Frontal cortex (tissue), 3 donors: ENCODE measurements at regions not wholly inside any gene's neighbourhood (a gene's known extent, or its start where the extent isn't known, plus 50 kb on each side); places are given as distances from the start of the nearest gene placed in this dataset.
A peak's percentile ranks its signal among the peaks of the same experiment; 100 is the strongest.

Experiments
- DNase-seq, 2 donors: peaks; one replicate each; pipeline ENCODE4 v3.0.0; 2012; ENCODE audit warnings: low spot score in 2 of 2
- FAIRE-seq: peaks from 2 replicates; lab custom pipeline; 2012; peaks lifted over from hg19 to GRCh38; lab: Jason Lieb, UNC
- donor health status: control.
- donor health status: control.
- donor health status: control.

DNA sequence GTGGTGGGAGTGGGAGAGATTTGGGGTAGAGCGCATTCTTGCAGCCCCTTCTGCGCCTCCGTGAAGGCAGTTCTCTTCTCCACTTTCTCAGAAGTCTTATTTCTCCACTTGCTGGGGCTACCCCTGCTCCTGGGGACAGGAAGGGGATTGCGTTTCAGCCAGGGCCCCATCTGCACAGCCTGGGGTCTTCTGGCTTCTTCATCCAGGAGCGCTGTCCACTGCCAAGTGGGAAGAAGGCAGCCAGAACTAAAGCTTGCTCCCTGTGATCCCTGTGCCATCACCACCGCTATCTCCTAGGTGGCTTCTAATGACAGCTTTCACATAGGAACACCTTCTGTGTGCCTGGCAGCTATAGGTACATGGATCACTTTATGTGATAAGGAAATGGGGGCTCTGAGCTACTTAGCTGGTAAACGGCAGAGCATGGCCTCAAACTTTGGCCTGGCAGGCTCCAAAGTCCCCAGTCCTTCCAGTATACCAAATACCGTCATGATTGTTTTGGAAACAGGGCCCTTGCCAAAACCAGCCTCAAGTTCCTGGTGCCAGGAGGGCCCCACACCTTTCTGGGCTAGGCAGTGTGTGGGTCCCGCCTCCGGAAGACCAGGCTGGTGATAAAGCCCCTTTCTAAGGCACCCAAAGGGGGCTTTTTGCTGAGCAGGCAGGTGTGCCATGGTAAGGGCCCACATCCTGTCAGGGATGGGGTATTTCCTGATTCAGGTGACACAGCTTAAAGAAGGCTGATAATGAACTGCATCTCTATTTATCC, 60.4 kb upstream of the PAX6 start:
- FAIRE-seq = no peak

DNA sequence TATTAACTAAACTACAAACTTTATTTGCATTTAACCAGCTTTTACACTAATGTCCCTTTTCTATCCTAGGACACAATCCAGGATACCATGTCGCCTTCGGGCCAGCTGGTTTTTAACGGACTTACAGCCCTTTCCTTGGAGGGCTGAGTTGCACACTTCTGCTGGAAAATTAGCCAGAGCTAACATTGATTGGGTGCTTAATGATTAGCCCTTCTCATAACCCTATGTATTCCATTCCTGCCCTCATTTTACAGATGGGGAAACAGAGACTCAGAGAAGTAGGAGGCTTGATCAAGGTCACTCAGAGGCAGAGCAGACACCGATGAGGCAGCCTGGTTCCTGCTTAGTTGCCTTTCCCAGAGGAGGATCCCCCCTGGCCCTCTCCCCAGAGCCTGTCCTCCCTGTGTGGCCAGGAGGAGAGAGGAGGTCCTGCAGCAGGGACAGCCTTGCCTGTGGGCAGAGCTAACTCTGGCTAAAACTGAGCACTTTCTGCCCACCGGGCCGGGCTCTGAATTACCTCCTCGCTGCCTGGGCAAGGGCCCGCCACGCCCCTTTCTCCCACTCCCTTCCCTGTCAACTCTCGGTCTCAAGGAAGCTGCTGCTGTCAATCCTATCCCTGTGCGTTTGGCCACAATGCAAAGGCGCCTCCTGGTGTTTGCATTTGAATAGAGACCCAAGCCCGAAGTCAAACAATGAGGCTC, 59.6 kb upstream of the PAX6 start:
- DNase-seq (peak in 1 of 2 donors; percentile 27), FAIRE-seq (no peak)

More for the DNA sequence above, 60.4 kb upstream of the PAX6 start:
- DNase-seq = no peak

DNA sequence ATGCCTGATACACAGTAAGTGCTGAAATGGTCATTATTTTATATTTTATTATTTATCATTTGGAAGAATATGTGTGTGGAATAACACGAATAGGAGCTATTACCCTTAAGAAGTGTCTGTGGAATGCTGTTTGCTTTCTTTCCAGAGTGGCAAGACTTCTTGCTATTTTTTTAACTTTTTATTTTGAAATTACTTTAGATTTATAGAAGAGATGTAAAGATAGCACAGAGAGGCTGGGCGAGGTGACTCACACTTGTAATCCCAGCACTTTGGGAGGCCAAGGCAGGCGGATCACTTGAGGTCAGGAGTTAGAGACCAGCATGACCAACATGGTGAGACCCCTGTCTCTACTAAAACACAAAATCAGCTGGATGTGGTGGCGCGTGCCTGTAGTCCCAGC, 58.9 kb upstream of the PAX6 start:
- no peak for DNase-seq
- FAIRE-seq = no peak

DNA sequence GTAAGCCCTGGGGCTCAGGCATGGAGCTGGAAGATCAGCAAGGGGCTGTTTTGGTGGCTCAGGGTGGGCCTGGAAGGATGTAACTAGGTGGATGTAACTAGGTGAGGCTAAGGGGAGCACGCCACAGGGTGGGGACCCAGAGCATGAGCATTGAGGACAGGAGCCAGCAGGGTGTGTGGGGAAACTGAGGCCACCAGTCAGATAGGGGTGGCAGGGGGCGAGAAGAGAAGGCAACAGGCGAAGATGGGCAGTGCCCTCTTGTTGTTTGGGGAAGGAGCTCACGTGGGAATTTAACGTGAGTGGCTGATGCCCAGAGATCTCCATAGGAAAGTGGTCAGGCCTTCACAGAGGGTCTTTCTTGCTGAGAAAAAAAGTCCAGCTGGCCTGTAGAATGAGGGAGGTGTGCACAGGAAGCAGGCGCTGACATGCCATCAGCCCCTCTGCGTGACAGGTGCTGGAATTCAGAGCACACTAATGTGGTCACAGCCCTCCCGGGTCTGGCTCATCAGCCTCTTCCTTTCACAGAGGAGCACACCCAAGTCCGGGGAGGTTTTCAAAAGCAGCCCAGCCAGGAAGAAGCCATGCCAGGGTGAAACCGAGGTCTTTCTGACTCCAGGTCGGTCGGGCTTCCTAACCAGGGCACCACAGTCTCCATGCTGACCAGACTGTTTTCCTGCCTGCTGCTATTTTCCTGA, 54.6 kb upstream of the PAX6 start:
- FAIRE-seq = no peak
- no peak for DNase-seq

DNA sequence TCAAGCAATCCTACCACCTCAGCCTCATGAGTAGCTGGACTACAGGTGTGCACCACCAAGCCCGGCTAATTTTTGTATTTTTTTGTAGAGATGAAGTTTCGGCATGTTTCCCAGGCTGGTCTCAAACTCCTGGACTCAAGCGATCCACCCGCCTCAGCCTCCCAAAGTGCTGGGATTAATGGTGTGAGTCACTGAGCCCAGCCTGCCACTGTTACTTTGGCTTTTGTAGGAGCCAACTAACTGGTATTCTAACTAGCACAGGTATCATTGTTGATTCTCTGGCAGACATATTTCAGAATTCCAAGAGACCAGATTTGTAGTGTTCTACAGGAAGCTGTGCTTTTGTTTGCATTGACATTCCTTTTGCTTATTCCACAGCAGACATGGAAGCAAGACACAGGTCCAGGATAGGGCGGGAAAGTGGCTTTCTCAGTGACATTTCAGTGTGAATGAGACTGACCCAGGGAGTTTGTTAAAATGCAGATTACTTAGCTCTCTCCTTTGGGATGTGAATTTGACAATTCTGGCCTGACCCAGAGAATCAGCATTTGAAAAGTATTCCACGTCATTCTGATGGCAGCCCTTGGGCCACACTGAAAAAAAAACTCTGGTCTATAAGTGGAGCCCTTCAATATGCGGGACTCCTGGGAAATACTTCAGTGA, 52.2 kb upstream of the PAX6 start:
- no peak for DNase-seq
- FAIRE-seq = no peak

DNA sequence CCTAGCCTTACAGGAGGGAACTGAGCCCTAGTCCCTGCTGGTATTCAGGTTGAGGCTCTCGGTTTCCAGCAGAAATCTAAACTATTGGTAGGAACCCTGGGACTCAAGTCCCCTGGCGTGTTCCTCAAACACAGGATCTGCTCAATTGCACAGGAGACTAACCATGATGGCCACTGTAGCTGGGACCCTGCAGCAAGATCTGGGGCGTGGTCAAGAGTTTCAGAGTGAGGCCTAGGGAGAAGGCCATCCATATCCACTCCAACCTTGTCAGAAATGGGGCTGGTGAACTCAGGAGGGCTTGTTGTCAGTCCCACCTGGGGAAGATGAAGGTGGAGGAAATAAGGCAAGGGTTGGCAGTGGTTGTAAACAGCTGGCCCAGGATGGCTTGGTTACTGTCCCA, 49.9 kb upstream of the PAX6 start:
- no peak for FAIRE-seq
- no peak for DNase-seq
